Type B pancreatic cell (in vitro differentiated cells): ENCODE measurements at regions not wholly inside any gene's neighbourhood (a gene's known extent, or its start where the extent isn't known, plus 50 kb on each side); places are given as distances from the start of the nearest gene placed in this dataset.

Source experiments
- DNase-seq: peaks from one replicate; pipeline ENCODE4 v3.0.0; 2021; ENCODE audit warnings: mixed read lengths; ENCODE audit not compliant: unreplicated experiment; ENCODE audit errors: extremely low spot score
- H3K27ac Mint-ChIP-seq: 2 replicates; pipeline ENCODE4 v1.8.0; 2021; ENCODE audit warnings: mild to moderate bottlenecking, mixed read lengths
- H3K27me3 Mint-ChIP-seq: 2 replicates; pipeline ENCODE4 v1.8.0; 2021; ENCODE audit warnings: mixed read lengths
- H3K36me3 Mint-ChIP-seq: 2 replicates; pipeline ENCODE4 v1.8.0; 2021; ENCODE audit warnings: mixed read lengths
- H3K4me1 Mint-ChIP-seq: one replicate; pipeline ENCODE4 v1.8.0; 2021; ENCODE audit warnings: mixed read lengths; ENCODE audit not compliant: unreplicated experiment
- H3K4me3 Mint-ChIP-seq: 2 replicates; pipeline ENCODE4 v1.8.0; 2021; ENCODE audit warnings: mild to moderate bottlenecking, mixed read lengths
- H3K9me3 Mint-ChIP-seq: 2 replicates; pipeline ENCODE4 v1.8.0; 2021; ENCODE audit warnings: mixed read lengths
- TF ChIP-seq, protein P1 (sequence below): fragments of 200-600 bp; sonication (generic); conservative IDR thresholded peaks from 2 replicates; pipeline ENCODE4 v1.5.0; 2021; ENCODE audit warnings: antibody characterized with exemption, mild to moderate bottlenecking

DNA sequence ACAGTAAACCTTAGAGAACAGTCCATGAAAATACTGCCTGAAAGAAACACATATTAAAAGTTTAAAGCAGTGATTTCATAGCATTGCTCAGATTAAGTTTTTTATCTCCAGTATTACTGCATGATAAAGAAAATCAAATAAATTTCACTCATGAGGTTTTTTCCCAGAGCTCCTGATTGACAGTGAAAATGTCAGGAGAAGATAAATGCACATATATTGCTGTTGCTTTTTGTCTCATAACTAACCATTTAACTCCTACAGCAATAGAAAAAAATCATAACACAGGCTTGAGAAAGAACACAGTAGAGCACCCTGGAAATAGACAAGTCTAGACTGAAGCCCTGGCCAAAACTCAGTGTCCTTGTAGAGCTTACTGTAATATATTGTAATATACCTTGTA, 391.0 kb downstream of the TMX3 start:
- TF ChIP-seq, protein P1, sequence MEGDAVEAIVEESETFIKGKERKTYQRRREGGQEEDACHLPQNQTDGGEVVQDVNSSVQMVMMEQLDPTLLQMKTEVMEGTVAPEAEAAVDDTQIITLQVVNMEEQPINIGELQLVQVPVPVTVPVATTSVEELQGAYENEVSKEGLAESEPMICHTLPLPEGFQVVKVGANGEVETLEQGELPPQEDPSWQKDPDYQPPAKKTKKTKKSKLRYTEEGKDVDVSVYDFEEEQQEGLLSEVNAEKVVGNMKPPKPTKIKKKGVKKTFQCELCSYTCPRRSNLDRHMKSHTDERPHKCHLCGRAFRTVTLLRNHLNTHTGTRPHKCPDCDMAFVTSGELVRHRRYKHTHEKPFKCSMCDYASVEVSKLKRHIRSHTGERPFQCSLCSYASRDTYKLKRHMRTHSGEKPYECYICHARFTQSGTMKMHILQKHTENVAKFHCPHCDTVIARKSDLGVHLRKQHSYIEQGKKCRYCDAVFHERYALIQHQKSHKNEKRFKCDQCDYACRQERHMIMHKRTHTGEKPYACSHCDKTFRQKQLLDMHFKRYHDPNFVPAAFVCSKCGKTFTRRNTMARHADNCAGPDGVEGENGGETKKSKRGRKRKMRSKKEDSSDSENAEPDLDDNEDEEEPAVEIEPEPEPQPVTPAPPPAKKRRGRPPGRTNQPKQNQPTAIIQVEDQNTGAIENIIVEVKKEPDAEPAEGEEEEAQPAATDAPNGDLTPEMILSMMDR, result no peak
- Mint-ChIP-seq H3K4me1 (no peaks in the 10 kb centered on the region), H3K4me3 (no peak overlapping the region), H3K27me3 (no peaks in the 10 kb centered on the region), H3K9me3 (no peaks in the 10 kb centered on the region), H3K36me3 (no peaks in the 10 kb centered on the region), H3K27ac (no peak overlapping the region)
- no peak for DNase-seq

DNA sequence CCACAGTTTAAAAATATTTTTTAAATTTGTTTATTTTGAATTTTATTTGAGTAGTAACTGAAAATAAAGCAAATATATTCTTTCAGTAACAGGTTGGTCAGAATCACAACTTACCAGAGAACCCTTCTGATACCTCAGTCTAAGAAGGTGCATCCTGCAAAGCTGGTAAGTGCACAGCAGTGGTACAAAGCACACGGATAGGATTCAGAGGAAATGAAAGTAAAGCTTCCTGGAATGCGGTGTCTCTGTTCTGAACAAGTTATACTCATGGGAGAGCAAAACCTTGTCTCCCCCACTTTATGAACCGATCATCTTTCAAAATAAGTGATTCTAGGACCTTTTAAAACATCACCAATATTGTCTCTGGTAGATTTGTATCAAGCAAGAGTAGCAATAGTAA, 398.3 kb downstream of the TMX3 start:
- TF ChIP-seq, protein P1, result no peak
- Mint-ChIP-seq H3K27me3 (no peaks in the 10 kb centered on the region), H3K36me3 (no peaks in the 10 kb centered on the region), H3K4me3 (no peak overlapping the region), H3K27ac (no peak overlapping the region), H3K4me1 (peaks cover 7% of the 10 kb centered on the region), H3K9me3 (no peaks in the 10 kb centered on the region)
- DNase-seq, result no peak

GRCh38 chr18:68314403-68314802, 400.5 kb downstream of the TMX3 start:
- Mint-ChIP-seq H3K4me1 (peaks cover 7% of the 10 kb centered on the region), H3K4me3 (no peak overlapping the region), H3K9me3 (no peaks in the 10 kb centered on the region), H3K36me3 (no peaks in the 10 kb centered on the region), H3K27me3 (no peaks in the 10 kb centered on the region), H3K27ac (no peak overlapping the region)
- TF ChIP-seq, protein P1, result no peak
- DNase-seq, result no peak

GRCh38 chr18:68301441-68301840, 413.5 kb downstream of the TMX3 start:
- Mint-ChIP-seq H3K27me3 (no peaks in the 10 kb centered on the region), H3K27ac (no peak overlapping the region), H3K36me3 (no peaks in the 10 kb centered on the region), H3K9me3 (no peaks in the 10 kb centered on the region), H3K4me3 (no peak overlapping the region), H3K4me1 (no peaks in the 10 kb centered on the region)
- TF ChIP-seq, protein P1, result no peak
- DNase-seq, result no peak

DNA sequence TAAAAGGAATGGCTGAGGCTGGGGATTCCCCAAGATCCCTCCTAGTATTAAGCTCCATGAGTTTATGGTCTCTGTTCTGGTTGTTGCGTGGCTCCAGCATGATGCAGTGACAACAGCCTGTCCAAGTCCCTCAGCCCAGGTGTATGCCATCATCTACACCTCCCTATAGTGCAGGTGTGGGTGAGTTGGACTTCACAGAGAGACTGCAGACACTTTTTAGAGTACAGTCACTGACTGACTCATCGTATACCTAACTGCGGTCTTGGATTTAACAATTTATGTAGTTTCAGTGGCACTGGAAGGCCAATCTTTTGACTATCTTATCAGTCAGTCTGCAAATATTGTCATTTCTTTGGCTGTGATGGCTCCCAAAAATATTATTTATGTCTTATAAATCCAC, 415.0 kb downstream of the TMX3 start:
- no peak overlapping the region for H3K27ac Mint-ChIP-seq
- no peaks in the 10 kb centered on the region for H3K4me1 Mint-ChIP-seq
- TF ChIP-seq, protein P1, result no peak
- no peaks in the 10 kb centered on the region for H3K36me3 Mint-ChIP-seq
- DNase-seq, result no peak
- H3K9me3 Mint-ChIP-seq, result no peaks in the 10 kb centered on the region
- no peaks in the 10 kb centered on the region for H3K27me3 Mint-ChIP-seq
- H3K4me3 Mint-ChIP-seq, result no peak overlapping the region

- no peaks in the 10 kb centered on the region for H3K4me1 Mint-ChIP-seq
- H3K9me3 Mint-ChIP-seq, result peaks cover 3% of the 10 kb centered on the region
- H3K4me3 Mint-ChIP-seq, result no peak overlapping the region
- no peaks in the 10 kb centered on the region for H3K27me3 Mint-ChIP-seq
- H3K36me3 Mint-ChIP-seq, result no peaks in the 10 kb centered on the region
- H3K27ac Mint-ChIP-seq, result no peak overlapping the region
- TF ChIP-seq, protein P1, result no peak
- DNase-seq, result no peak
These were observed 416.6 kb downstream of the TMX3 start for GRCh38 chr18:68298330-68298729.
